Fibroblast of skin of scalp (primary cell): ENCODE measurements at regions not wholly inside any gene's neighbourhood (a gene's known extent, or its start where the extent isn't known, plus 50 kb on each side); places are given as distances from the start of the nearest gene placed in this dataset.
A peak's percentile ranks its signal among the peaks of the same experiment; 100 is the strongest.

ENCODE experiments used
- DNase-seq: peaks from one replicate; pipeline ENCODE4 v3.0.0-alpha.2; 2013

DNA sequence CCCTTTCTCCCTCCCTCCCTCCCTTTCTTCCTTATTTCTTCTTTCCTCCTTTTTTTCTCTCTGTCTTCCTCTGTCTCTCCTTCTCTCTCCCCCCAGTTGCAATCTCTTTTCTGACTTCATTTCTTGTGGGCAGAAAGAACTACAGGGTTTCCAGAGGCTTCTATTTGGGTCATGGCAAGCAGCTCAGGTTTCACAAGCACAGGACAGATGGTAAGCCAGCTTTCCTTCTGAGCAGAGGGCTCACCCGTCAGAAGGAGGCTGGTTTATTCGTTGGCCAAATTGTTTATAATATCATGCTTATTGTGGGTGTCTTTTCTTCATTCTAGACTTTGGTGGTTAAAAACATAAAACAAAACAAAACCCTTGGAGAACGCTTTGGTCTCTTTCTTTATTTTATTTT, 58.9 kb upstream of the CLMP start:
- no peak for DNase-seq

DNA sequence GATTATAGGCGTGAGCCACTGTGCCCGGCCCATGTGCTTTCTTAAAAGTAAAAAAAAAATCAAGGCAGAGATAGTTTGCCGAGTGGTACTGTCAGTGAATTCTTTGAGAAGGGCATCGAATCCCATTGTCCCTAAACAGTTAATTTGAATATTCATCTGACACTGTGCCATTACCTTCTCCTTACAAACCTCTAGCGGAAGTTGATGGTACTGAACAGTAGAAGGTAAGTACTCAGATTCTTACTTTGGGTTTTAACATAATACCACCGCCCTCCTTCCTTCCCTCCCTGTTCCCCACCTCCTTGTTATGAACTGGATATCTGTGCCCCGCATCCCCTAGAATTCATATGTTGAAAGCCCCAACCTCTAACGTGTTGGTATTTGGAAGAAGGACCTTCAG, 58.2 kb upstream of the CLMP start:
- DNase-seq, result no peak

DNA sequence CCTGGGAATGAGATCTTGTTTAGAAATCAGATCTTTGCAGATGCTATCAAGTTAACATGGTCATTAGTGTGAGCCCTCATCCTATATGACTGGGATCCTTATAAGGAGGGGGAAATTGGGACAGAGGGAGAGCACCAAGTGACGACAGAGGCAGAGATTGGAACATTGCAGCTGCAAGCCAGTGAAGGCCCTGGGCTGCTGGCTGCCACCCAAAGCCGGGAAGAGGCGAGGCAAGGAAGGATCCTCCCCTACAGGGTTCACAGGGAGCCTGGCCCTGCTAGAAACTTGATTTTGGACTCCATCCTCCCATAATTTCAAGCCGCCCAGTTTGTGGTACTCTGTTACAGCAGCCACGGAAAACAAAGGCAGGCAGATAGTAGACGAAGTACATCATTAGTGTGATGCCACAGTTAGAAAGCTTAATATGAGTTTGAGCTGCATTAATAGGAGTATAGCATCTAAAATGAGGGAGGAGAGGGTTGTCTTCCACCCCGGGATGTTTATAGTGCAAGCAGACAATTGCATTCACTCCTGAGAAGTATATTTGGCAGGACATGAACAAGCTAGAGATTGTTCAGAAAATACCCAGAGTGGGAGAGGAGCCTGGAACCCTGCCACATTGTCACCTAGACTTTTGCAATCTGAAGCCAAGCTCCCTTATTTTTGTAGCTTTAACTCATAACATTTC, 56.8 kb upstream of the CLMP start:
- peak; percentile 61 for DNase-seq

DNA sequence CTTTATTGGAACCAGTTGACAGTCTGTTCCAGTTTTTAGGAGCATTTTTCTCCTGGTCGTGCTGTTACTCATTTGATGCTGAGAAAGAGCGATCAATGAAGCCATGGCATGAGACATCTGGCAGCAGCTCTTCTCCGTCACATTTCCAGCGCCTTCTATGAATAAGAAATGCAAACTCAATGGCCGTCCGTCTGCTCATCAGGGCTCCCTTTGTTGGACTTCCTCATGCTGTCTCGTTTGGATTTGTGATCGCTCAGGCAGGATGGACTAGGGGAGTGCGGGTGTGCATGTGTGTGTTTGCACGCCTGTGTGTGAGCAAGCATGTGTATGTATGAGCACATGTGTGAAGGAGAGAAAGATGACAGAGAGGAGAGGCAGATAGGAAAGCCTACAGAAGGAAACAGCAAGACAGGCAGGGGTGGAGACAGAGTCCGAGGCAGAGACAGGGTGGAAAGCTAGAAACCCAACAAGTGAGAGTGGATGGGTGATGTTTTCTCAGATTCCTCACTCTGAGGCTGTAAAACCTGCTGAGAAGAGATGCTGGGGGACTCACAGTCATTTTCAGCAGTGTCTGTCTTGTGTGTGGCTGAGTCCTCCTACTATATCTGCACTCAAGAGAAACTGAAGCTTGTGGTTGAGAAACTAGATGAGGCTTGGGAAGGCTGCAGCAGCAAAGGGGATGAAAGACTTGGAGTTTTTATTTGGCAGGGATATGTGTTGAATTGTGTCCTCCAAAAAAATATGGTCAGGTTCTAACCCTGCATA, 56.0 kb upstream of the CLMP start:
- DNase-seq, result no peak

DNA sequence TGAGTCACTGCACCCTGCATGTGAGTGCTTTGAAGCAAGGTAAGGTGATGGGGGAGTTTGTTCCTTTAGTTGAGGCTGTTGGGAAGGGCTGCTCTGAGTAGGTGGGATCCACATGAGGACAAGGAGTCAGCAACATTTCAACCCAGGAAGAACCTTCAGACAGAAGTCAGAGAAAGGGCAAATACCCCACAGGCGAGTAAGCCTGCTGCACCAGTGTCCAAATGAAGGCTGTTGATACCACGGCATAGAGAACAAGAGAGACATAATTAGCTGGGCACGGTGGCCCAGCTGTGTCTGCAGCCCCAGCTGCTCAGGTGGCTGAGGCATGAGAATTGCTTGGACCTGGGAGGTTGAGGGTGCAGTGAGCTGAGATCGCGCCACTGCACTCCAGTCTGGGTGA, 54.3 kb upstream of the CLMP start:
- no peak for DNase-seq

DNA sequence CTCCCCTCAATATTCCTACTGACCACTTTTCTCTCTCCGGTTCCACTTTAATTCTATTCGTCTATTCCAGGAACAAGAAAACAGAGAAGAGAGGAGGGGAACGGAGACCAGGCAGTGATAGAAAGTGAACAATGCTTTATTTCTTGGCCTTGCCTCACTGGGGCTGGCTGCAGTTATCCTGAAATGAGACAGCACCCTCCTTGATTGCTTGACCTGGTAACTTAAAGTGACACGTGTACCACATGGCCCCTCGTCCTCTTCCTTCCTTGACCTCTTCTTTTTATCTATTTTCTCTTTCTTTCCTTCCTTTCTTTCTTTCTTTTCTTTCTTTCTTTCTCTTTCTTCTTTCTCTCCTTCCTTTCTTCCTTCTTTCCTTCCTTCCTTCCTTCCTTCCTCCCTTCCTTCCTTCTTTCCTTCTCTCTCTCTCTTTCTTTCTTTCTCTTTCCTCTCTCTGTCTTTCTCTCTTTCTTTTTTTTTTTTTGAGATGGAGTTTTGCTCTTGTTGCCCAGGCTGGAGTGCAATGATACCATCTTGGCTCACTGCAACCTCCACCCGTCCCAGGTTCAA, 52.8 kb upstream of the CLMP start:
- DNase-seq, result no peak

DNA sequence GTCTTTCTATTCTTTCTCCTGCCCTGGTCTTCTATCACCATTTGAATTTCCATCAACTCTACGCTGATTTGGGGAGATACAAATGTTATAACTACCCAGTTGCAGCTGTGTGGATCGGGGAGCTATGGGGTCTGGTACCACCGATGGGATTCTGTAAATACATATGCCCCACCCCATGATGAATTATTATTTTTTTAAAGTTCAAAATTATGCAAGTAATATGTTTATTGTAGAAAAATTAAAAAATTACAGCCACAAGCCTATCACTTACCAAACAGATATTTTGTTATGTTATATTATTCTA, 52.4 kb upstream of the CLMP start:
- no peak for DNase-seq

DNA sequence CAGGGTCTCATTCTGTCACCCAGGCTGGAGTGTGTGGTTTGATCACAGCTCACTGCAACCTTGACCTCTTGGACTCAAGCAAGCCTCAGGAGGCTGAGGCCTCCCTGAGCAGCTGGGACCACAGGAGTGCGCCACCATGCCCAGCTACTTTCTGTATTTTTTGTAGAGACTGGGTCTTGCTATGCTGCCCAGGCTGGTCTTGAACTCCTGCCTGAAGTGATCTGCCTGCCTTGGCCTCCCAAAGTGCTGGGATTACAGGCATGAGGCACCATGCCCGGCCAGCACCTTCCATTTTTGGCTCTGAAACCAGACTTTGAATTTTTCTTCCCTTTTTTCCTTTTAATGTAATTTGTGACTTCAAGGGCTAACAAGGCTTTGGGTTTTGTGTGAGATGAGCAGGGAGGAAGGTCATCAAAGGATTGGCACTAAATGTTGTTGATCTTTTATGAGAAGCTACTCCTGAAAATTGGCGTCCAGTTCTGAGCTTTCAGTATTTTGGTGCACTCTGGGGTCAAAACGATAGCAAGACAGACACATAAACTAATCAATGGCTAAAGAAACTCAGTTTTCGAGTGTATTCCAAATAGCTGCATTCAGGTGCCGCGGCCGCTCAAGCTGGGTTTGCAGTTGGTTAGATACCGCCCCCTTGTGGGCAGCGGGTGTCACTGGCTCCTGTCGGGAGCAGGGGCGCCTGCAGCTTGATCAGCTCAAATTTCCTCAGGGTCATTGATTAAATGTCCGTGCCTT, 51.9 kb upstream of the CLMP start:
- DNase-seq, result peak; percentile 80

DNA sequence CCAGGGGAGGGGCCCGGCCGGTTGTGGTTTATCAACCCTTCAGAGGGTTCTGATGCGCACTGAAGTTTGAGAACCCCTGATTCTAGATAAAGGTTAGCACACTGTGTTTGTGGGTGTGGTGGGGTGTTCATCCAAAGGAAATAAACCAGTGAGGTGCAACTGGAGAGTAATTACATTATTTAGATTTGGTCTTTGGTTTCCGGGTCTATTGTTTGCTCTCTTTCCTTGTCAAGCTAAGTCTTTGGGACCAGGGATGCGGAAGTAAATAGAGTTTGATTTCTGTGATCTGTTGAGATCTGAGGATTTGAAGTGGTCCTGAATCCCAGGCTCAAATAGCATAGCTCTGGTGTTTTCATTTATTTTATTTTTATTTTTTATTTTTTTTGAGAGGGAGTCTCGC, 50.5 kb upstream of the CLMP start:
- no peak for DNase-seq
